GM21786 (cell line): ENCODE measurements at regions not wholly inside any gene's neighbourhood (a gene's known extent, or its start where the extent isn't known, plus 50 kb on each side); places are given as distances from the start of the nearest gene placed in this dataset.

Source experiments
- ATAC-seq: cut with Tn5 transposase; IDR thresholded peaks from one replicate; pipeline ENCODE4 v1.9.1; 2021; ENCODE audit not compliant: unreplicated experiment

GRCh38 chr12:98329589-98329988, 185.8 kb upstream of the TMPO start:
- no peak for ATAC-seq

GRCh38 chr12:98332642-98333041, 182.7 kb upstream of the TMPO start:
- ATAC-seq = peak; percentile 77

- ATAC-seq = no peak
These were observed 180.6 kb upstream of the TMPO start for GRCh38 chr12:98334768-98335167.

GRCh38 chr12:98341026-98341425, 174.4 kb upstream of the TMPO start:
- ATAC-seq = no peak

GRCh38 chr12:98341732-98342131, 173.7 kb upstream of the TMPO start:
- ATAC-seq = no peak

GRCh38 chr12:98343002-98343567, 172.3 kb upstream of the TMPO start:
- ATAC-seq = no peak

GRCh38 chr12:98344046-98344930, 171.1 kb upstream of the TMPO start:
- no peak for ATAC-seq

- no peak for ATAC-seq
These were observed 170.0 kb upstream of the TMPO start for GRCh38 chr12:98345308-98345876.

GRCh38 chr12:98351089-98351488, 164.3 kb upstream of the TMPO start:
- ATAC-seq = no peak

GRCh38 chr12:98351784-98352183, 163.6 kb upstream of the TMPO start:
- no peak for ATAC-seq

- peak; percentile 49 for ATAC-seq
These were observed 163.1 kb upstream of the TMPO start for GRCh38 chr12:98352218-98352811.

- ATAC-seq = peak; percentile 17
These were observed 162.6 kb upstream of the TMPO start for GRCh38 chr12:98352835-98353234.

- no peak for ATAC-seq
These were observed 160.8 kb upstream of the TMPO start for GRCh38 chr12:98354520-98355035.

- no peak for ATAC-seq
These were observed 160.1 kb upstream of the TMPO start for GRCh38 chr12:98355322-98355721.

- ATAC-seq = no peak
These were observed 159.5 kb upstream of the TMPO start for GRCh38 chr12:98355933-98356332.

GRCh38 chr12:98358144-98358543, 157.2 kb upstream of the TMPO start:
- ATAC-seq = no peak

- no peak for ATAC-seq
These were observed 155.5 kb upstream of the TMPO start for GRCh38 chr12:98359856-98360255.

- no peak for ATAC-seq
These were observed 155.0 kb upstream of the TMPO start for GRCh38 chr12:98360401-98360800.

GRCh38 chr12:98369581-98369980, 145.8 kb upstream of the TMPO start:
- no peak for ATAC-seq

GRCh38 chr12:98370976-98371375, 144.4 kb upstream of the TMPO start:
- ATAC-seq = no peak

- ATAC-seq = no peak
These were observed 144.0 kb upstream of the TMPO start for GRCh38 chr12:98371419-98371818.
